ENCODE measurements at regions not wholly inside any gene's neighbourhood (a gene's known extent, or its start where the extent isn't known, plus 50 kb on each side); places are given as distances from the start of the nearest gene placed in this dataset.
"Not testable (repeated sequence)": the region's sequence is repeated elsewhere in the genome, so short reads cannot be mapped to it uniquely, and the experiment has no call there.

DNA sequence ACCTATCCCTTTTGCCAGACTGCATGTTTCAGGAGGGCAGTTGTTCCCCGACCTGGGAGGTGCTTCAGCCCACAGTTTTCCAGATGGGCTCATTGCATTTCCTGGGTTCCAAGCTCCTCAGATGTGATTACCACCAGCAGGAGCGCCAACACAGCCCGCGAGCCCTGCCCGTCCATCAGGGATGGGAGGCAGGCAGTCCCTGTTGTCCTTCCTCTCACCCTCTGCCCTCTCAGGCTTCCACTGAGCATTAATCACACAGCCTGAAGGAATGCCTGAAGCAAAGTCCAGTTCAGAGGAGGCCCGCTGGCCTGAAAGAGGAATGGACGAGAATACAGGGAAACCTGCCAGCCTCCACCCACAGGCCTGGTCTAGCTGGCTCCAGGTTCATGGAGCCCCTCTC is 256.3 kb upstream of the SDK2 start:
- no peak for DNase-seq

DNA sequence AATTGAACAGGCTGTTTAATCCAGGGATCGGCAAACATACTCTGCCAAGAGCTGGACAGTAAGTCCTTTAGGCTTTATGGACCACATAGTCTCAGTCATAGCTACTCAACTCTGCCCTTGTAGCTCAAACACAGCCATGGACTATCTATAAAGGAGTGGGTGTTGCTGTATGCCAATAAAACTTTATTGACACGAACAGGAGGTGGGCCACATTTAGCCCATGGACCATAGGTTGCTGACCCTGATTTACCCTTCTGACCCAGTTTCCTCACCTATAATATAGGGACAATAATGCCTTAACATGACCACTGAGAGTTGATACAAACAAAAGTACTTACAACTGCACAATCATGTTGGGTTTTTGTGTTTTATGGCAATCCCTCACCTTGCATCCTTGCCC is 257.0 kb upstream of the SDK2 start:
- no peak for DNase-seq

DNA sequence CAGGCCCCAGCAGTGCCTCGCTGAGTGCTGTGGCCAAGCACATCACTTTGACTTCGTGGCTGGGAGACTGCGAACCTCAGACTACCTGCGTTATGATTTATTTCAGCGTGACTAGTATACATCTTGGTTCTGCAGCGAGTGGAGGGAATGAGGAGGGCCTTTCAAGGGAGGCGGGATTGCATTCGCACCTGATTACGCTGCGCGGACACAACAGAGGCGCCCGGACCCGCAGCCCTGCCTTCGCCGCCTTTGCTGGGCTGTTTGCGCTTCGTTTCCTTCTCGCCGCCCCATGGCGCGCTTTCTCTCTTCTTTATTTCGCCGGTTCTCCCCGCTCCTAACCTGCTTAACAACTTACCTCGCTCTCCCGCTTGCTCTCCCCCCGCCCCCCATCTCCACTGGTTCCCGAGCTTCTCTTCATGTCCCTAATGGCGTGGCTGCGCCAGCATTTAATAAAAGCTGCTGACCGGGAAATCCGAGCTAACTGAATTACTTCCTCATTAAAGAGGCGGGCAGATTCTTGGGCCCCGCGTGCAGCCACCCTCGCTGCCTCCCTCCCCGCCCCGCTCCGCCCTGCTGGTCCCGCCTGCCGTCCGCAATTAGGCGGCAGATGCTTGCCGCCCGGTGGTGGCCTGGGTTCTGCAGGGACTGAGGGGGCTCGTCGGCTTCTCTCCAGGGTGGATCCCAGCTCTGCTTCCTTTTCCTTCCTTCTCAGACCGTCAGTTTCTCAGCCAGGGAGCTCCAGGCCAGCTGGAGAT is 257.6 kb upstream of the SDK2 start:
- no peak for DNase-seq

DNA sequence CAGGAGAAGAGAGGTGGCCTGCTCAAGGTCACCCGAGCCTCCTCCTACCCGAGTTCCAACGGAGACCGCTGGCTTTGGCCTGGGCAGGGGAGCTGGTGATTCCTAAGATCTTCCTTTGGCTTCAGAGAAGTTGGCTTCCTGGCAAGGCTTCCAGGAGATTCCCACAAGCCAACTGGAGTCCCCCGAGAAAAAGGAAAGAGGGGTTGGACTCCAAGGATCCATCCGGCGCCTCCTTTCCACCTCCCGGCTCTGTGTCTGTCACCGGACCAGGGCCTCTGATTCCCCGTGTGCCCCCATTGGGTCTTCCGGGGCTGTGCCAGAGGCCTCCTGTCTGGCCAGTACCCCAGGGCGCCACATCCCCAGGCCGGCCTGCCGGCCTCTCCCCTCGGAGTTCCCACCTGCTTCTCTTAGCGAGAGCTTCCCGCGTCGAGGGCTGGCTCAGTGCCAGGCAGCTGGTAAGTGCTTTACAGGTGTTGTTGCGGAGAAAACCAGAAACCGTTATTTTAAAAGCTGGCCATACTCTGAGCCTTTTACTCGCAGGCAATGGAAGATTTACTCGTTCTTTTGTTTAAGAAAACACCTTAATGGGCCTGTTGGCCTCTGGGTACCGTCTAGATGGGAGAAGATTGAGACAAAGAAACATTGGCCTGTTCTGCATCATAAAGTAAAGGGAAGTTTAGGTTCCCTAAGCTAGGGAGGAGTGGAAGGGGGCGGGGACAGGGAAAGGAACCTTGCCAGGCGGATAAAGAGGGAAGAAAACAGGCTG is 258.4 kb upstream of the SDK2 start:
- DNase-seq = no peak

DNA sequence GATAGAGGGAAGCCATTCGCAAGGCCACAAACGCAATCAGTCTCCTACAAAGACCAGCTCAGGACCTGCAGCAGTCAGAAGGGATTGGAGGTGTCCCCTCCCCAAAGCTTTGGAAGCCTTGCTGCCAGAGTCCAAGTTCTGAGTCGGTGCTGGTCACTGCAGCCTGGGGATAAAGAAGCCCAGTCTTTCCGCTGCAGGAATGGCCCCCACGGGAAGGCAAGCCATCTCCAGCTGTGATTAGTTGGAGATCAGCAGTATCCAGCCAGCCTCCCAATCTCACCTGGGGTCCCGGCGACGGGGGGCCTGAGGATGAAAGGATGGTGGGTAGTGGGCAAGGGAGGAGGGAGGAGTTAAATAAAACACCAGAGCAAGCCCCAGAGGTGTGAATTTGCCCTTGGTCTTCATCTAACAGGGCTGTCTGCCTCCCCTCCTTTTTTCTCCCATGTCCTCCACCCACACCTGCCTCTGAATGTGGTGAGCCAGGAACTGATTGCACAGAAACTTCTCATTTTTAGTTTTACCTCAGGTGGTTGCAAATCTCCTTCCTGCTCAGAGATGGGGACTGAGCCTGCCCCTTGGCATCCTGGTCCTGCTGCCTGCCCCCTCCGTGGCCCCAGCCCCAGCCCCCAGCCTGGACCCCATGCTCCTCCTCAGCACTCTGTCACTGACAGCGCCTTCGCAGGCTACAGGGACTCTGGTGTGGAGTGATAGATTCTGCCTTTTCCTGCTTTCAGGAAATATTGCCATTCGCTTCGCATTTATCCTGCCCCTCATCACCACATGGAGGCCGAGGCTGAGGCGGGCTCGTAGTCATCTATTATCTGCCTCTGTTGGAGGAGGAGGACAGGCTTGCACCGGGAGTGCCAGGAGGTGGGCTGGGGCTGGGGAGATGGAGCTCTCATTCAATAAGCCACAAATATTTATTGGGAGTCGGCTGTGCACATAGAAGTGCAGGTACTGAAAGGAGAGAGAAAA is 262.9 kb upstream of the SDK2 start:
- no peak for DNase-seq

DNA sequence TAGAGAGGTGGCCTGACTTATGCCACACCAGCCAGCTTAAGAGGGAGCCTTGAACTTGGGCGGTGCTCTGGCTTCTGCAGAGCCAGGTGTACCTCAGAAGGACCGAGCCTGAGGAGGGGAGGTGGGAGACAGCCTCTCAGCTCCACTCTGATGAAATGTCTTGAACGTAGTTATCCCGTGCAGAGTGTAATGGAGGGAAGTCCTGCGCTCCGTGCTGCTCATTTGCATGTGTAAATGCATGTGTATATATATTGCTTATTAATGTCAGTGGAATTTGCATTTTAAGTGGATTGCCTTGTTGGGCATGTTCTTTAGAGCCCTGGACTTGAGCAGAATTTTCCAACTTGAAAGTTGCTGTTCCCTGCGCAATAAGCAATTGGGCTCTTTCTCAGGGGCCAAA is 264.9 kb upstream of the SDK2 start:
- DNase-seq = no peak

DNA sequence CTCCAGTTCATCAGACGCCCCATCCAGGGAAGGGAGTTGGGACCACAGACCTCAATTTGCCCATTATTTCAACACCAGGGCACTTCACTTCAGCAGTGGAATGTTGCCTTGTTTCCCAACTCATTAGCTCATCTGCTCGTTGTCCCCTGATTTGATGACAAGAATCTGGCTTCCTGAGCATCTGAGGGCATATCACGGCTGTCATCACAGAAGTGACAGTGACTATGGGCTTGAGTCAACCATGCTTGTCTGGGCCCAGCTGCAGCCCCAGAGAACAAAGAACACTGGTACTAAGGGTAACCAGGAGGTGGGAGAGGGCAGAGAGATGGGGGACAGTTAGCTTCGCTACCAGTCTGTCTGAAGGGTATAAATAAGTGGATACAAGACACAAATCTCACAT is 266.0 kb upstream of the SDK2 start:
- DNase-seq = no peak

DNA sequence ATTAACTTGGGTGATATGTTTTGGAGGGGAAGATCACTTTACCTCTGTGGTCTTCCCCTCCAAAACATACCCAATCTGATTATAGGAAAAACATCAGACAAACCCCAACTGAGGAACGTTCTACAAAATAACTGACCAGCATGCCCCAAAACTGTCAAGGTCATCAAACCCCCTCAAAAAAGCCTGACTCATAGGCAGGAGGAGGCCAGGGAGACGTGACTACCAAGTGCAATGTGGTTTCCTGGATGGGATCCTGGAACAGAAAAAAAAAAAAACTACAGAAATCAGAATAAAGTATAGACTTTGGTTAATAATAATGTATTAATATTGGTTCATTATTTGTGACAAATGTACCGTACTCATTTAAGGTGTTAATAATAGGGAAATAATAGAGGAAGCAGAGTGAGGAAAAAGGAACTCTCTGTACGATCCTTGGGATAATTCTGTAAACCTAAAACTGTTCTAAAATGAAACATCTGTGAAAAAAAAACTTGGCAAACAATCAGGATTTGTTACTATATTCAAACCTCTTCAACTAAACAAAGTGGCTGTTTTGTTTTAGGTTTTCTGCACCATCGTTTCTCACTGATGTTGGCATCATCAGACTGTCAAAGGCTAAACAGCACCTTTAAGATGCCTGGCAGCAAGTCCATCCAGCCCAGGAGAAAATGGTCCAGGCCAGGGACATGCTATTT is 266.7 kb upstream of the SDK2 start:
- DNase-seq = no peak

DNA sequence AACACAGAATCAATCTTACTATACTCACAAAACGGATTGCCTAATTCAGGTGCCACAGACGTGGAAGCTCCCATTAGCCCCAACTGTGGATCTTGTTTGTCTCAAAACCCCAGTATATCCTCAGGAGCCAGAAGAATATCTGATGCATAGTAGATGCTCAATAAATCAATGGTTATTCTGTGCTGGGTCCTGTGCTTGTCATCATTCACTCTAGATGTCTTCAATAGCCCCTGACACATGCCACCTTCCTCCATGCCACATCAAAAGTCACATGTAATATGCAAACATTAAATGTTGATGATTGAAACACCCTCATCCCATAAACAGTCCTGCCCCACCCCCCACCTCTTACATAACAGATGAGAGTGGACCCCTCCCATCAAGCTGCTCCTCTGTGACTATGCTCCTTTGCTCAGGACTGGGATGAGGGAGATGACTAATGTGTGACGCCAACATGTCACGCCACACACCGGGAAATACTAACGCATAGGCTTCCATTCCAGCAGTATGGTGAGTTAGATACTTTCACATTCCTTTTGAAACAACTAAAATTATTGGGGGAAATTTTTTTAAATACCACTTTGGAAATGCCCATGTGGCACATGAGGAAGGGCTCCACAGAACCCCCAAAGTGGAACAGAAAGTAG is 267.6 kb upstream of the SDK2 start:
- no peak for DNase-seq

DNA sequence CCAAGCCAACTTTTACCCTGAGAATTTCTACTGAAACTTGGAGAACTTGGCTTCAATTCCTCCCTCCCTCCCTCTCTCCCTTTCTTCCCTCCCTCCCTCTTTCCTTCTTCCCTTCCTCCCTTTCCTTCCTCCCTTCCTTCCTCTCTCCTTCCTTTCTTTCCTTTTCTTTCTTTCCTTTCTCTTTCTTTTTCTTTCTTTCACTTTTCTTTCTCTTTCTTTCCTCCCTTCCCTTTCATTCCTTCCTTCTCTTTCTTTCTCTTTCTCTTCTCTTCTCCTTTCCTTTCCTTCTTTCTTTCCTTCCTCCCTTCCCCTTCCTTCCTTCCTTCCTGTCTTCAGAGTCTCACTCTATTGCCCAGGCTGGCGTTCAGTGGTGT is 268.1 kb upstream of the SDK2 start:
- DNase-seq = no peak

DNA sequence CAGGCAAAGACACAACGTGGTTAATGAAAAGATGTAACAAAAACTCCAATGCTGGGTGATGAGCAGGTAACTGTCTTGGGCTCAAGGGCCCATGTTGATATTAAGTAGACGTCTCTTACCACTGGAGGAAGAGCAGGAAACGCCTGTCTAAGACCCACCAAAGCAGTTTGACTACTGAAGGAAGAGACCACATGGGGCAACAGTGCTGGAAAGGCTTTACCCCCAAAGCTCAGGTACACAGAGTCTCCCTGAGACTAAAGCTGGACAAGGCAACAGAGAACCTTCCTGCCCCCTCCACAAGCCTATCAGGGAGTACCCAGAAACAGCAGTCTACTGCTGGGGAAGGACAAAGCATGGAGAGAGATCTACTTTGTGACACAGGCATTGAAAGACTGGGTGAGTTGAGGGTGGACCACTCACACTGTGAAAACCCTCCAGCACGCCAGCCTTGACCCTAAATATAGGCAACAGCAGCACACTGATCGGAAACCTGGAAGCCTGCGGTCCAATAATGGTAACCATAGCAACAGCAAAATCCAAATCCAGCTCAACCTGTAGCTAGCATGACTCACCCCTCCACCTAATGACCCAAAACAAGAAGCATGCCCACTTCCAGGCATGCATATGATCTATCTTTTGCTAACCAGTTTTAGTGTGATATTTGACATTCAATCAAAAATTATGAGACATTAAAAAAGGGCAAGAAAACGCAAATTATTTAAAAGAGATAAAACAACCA is 270.5 kb upstream of the SDK2 start:
- no peak for DNase-seq

DNA sequence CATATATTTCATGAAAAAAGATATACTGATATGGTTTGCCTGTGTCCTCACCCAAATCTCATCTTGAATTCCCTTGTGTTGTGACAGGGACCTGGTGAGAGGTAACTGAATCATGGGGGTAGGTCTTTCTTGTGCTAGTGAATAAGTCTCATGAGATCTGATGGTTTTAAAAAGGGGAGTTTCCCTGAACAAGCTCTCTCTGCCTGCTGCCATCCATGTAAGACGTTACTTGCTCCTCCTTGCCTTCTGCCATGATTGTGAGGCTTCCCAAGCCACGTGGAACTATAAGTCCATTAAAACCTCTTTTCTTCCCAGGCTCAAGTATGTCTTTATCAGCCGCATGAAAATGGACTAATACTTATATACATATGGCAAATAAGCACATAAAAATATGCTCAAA is 274.8 kb upstream of the SDK2 start:
- not testable (repeated sequence) for DNase-seq

DNA sequence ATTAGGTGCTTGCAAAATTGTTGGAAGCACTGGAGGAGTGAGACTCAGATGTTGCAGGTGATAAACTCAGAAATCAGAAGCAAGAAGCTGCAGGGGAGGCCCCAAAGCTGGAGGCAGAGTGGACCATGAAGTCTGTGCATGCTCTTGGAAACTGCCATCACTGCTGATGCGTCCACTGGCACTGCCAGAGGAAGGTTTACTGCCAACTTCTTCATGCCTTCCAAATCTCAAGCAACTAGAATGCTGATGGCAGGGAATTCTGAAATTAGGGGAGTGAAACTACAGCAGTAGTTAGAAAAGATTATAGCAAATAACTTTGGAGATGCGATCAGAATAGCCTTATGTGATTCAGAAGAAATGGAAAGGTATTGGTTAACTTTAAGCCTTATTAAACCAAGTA is 277.1 kb upstream of the SDK2 start:
- no peak for DNase-seq

DNA sequence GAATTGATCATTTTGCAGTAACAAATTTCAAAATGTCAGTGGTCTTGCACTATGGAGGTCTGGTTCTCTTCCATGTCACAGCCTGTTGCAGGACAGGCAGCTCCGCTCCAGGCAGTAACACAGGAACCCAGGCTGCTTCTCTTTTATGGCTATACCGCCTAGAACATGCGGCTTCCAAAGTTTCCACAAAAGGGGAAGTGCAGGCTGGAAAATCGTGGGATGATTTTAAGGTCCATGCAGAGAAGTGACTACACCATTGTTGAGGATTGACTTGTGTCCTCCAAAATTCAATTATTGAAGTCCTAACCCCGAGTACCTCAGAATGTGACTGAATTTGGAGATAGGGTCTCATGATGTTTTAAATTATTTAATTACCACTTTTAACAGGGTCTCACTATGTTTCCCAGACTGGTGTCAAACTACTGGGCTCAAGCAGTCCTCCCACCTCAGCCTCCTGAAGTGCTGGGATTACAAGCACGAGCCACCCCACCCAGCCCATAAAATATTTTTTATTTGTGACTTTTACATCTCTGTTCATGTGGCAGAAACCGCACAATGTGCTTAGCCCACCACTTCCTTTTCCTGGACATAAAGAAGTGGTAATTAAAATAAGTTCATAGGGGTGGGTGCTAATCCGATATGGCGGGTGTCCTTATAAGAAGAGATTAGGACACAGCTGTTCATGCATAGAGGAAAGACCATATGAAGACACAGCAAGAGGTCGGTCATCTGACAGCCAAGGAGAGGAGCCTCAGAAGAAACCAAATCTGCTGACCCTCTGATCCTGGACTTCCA is 279.2 kb upstream of the RPL38 start:
- no peak for DNase-seq

DNA sequence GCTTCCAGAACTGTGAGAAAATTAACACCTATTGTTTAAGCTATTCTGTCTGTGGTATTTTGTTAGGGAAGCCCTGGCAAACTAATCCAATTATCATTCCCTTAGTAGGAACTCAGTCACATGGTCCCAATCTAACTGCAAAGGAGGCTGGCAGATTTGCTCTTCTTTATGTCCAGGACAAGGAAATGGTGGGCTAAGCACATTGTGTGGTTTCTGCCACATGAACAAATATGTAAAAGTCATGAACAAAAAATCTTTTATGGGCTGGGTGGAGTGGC is 278.6 kb upstream of the RPL38 start:
- DNase-seq = no peak

DNA sequence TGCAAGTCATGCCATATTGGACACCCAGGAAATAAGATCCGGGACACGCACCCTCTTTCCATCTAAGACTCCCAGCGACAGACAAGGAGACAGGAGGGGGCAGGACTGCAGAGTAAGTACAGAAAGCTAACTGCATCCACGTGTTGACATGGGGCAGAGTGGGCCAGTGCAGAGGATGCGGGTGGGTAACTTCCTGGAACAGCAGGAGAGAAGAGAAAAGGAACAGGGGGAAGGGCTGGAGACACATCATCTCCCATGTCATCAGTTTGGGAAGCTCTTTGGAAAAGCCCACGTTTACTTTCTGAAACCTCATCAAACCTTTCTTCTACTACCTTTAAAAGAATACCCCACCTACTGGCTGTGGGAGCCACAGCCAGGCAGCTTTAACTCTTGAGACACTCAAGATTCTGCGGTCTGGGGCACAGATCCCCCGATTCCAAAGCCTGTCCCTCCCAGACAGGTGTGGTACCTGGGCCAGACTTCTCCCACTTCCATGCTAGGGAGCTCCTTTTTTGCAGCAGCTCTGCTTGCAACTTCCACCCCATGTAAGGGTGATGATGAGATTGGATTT is 273.5 kb upstream of the RPL38 start:
- DNase-seq = no peak

DNA sequence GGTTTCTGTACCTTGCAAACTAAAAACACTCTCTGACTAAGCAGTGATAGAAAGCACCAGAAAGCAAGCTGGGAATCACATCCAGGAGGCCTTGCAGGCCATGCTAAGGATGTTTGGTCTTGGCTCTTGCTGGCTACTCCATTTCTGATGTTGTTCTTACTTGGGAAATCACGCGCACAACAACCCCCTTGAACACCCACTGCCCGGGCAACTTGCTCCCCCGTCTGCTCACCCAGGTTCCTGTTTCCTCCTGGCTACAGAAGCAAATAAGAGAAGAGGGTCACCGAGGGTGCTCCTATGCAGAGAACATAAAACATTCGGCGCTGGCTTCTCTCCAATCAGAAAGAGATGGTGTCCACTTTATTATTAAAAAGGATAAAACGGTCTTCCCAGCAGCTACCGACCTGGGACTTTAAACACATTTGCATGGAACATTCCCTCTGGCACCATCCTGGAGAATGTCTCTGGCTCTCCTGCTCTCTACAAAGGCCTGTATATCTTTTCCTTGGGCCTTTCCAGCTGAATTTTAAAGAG is 271.2 kb upstream of the RPL38 start:
- DNase-seq = no peak

DNA sequence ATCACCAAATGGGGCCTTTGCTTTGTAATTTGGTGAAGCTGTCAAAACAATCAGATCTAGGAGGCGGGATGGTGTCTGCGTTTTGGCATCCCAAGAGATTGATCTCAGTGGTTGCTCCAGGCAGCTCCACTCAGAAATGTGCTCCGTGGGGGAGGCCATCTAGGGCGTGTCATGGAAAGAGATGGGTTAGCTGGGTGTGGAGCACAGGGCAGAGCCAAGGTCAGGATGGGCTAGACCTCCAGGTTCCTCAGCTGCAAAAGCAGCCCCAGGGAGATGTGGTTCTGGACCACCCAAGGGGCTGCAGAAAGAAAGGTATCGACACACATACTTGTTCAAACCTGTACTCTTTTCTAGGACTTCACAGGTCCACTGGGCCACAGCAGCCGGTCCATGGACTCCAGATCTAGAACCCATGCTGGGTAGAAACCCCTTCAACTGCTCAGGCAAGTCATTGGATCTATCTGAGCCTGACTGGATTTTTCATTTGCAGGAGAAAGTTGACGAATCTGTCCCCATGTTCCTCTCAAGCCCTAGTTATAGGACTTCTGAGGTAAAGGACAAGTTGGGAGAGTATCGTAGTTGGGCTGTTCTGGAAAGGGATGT is 270.2 kb upstream of the RPL38 start:
- DNase-seq = no peak

DNA sequence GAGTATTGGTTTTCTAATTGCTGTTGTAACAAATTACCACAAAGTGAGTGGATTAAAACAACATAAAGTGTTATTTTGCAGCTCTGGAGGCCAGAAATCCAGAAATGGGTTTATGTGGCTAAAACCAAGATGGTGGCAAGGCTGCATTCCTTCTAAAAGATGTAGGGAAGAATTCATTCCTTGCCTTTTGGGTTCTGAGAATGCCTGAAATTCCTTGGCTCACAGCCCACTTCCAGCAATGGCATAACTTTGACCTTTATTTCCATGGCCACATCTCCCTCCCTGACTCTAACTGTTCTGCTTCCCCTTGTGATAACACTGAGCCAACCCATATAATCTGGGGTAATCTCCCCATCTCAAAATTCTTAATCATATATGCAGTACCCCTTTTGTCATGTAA is 269.6 kb upstream of the RPL38 start:
- DNase-seq = no peak

DNA sequence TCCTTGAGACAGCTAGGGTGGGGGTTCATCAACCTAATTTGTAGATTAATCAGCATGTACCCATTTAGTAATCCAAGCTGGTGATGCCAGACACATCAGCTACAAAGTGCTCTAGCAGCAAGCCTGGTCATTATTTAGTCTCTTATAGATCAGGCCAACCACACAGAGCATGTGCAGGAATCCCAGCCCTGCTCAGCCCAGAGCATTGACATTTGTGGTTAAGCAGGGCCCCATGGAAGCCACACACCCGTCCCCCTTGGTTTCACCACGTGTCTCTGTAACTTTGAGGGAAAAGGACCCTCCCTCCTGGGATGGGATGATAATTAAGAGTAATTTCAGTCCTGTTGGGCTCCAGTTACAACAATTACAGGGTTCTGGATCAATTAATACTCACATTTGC is 268.8 kb upstream of the RPL38 start:
- DNase-seq = no peak

All from activated CD4-positive, alpha-beta T cell treated with anti-CD3 and anti-CD28 coated beads, Interleukin-2, Interleukin-6, amounts not matched to agents 100 ng/mL and 50 ng/mL, durations not matched to agents 16 hours and 8 hours (primary cell).